ENCODE measurements at regions not wholly inside any gene's neighbourhood (a gene's known extent, or its start where the extent isn't known, plus 50 kb on each side); places are given as distances from the start of the nearest gene placed in this dataset.

GRCh38 chr3:31075876-31076275, 181.4 kb upstream of the GADL1 start:
- TF ChIP-seq POLR2AphosphoS5 (IDR thresholded peaks at IDR 0.05) = no peak
- TF ChIP-seq, protein P1, sequence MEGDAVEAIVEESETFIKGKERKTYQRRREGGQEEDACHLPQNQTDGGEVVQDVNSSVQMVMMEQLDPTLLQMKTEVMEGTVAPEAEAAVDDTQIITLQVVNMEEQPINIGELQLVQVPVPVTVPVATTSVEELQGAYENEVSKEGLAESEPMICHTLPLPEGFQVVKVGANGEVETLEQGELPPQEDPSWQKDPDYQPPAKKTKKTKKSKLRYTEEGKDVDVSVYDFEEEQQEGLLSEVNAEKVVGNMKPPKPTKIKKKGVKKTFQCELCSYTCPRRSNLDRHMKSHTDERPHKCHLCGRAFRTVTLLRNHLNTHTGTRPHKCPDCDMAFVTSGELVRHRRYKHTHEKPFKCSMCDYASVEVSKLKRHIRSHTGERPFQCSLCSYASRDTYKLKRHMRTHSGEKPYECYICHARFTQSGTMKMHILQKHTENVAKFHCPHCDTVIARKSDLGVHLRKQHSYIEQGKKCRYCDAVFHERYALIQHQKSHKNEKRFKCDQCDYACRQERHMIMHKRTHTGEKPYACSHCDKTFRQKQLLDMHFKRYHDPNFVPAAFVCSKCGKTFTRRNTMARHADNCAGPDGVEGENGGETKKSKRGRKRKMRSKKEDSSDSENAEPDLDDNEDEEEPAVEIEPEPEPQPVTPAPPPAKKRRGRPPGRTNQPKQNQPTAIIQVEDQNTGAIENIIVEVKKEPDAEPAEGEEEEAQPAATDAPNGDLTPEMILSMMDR (IDR thresholded peaks at IDR 0.05) = no peak

Measured in breast epithelium (tissue), 3 donors.